PC-3 (cell line): ENCODE measurements at regions not wholly inside any gene's neighbourhood (a gene's known extent, or its start where the extent isn't known, plus 50 kb on each side); places are given as distances from the start of the nearest gene placed in this dataset.

Experiments
- EZH2 ChIP-seq: fragments of 300-600 bp; sonication (generic); IDR thresholded peaks from one replicate; pipeline ENCODE4 v1.6.1; 2017; ENCODE audit warnings: antibody characterized with exemption, mild to moderate bottlenecking, low read length; ENCODE audit not compliant: unreplicated experiment
- EZH2phosphoT487 ChIP-seq: fragments of 300-600 bp; sonication (generic); IDR thresholded peaks from 2 replicates; pipeline ENCODE4 v1.6.1; 2018; ENCODE audit warnings: mild to moderate bottlenecking, antibody characterized with exemption, low read length, borderline replicate concordance

GRCh38 chr15:53009093-53009492, 219.0 kb upstream of the ONECUT1 start:
- no peak for TF ChIP-seq EZH2phosphoT487
- TF ChIP-seq EZH2: no peak
